K562 (cell line): ENCODE measurements at regions not wholly inside any gene's neighbourhood (a gene's known extent, or its start where the extent isn't known, plus 50 kb on each side); places are given as distances from the start of the nearest gene placed in this dataset.

Experiments
- ATAC-seq: fragments of 200-7000 bp; cut with Tn5 transposase; 3 replicates; pipeline ENCODE4 v1.9.1; 2020; ENCODE audit warnings: moderate library complexity
- BruUV-seq: library from RNA; stranded (reverse); fragments of 400-500 nt; replicated peaks from 2 replicates; lab custom pipeline; 2021; lab: Mats Ljungman, UMichigan
- CTCF ChIA-PET: fragments of 300-600 bp; formaldehyde crosslinking; extraction: SDS; loops from one replicate; lab custom pipeline; 2021; ENCODE audit warnings: low intra/inter-chr PET ratio; lab: Yijun Ruan, JAX
- POLR2A ChIA-PET: fragments of 300-600, 350-650 bp; sonication (Branson Sonifier 250); formaldehyde crosslinking; extraction: SDS; loops from one replicate; lab custom pipeline; 2021; ENCODE audit warnings: antibody characterized with exemption, inconsistent platforms; lab: Yijun Ruan, JAX
- DNase-seq, 4 experiments: peaks; one replicate each; pipeline versions ENCODE4 v3.0.0 to v3.0.0-alpha.2; 2011 to 2018; ENCODE audit warnings: low spot score in 3 of 4, mixed read lengths in 3 of 4; ENCODE audit errors: extremely low read depth in 1 of 4
- FAIRE-seq: peaks from 2 replicates; lab custom pipeline; 2011; peaks lifted over from hg19 to GRCh38; lab: Jason Lieb, UNC
- H2AFZ ChIP-seq: 2 replicates; pipeline ENCODE4 v1.6.0; 2011; ENCODE audit warnings: low read depth, low read length, control low read depth, inconsistent platforms
- H3K27ac ChIP-seq: fragments of 200-600 bp; 3 replicates; pipeline ENCODE4 v1.8.0; 2011; ENCODE audit warnings: low read depth, mild to moderate bottlenecking, control low read depth, inconsistent platforms, low read length, moderate library complexity, mixed read lengths; ENCODE audit errors: extremely low read depth
- H3K27me3 ChIP-seq, 2 experiments: fragments of 300-600 bp in 1 of 2; 2 replicates in 1 of 2; 3 replicates in 1 of 2; pipeline versions ENCODE4 v1.6.0 to v1.8.0; 2011; ENCODE audit warnings: inconsistent platforms in 2 of 2, low read length in 2 of 2, mild to moderate bottlenecking in 1 of 2, mixed read lengths in 1 of 2, moderate library complexity in 1 of 2; ENCODE audit not compliant: control insufficient read depth in 2 of 2, insufficient read depth in 2 of 2
- H3K36me3 ChIP-seq: fragments of 300-600 bp; 3 replicates; pipeline ENCODE4 v1.8.0; 2011; ENCODE audit warnings: mild to moderate bottlenecking, low read length, inconsistent platforms; ENCODE audit not compliant: control insufficient read depth, insufficient read depth
- H3K4me1 ChIP-seq, 2 experiments: fragments of 200-600 bp in 1 of 2; replicated peaks in 1 of 2; 2 replicates in 1 of 2; 3 replicates in 1 of 2; pipeline versions ENCODE4 v1.5.1 to v1.8.0; 2011; ENCODE audit warnings: inconsistent platforms in 2 of 2, low read length in 2 of 2, mild to moderate bottlenecking in 1 of 2, mixed read lengths in 1 of 2, moderate library complexity in 1 of 2; ENCODE audit not compliant: control insufficient read depth in 2 of 2, insufficient read depth in 2 of 2
- H3K4me2 ChIP-seq: 2 replicates; pipeline ENCODE4 v1.6.1; 2011; ENCODE audit warnings: low read length, control low read depth, inconsistent platforms, mixed read lengths; ENCODE audit not compliant: insufficient read depth
- H3K4me3 ChIP-seq: fragments of 200-600 bp; sonication (generic), shearing (Covaris generic); 2 replicates; pipeline ENCODE4 v1.5.1; 2016; ENCODE audit warnings: control low read depth, inconsistent platforms
- H3K79me2 ChIP-seq: fragments of 200-600 bp; 3 replicates; pipeline ENCODE4 v1.8.0; 2011; ENCODE audit warnings: low read length, inconsistent platforms; ENCODE audit not compliant: control insufficient read depth, insufficient read depth
- H3K9ac ChIP-seq, 2 experiments: 2 replicates each; pipeline versions ENCODE4 v1.6.0 to v1.6.1; 2011; ENCODE audit warnings: low read depth in 2 of 2, low read length in 2 of 2, control low read depth in 1 of 2, inconsistent platforms in 1 of 2, mild to moderate bottlenecking in 1 of 2, mixed read lengths in 1 of 2; ENCODE audit not compliant: insufficient read depth in 1 of 2
- H3K9me1 ChIP-seq: one replicate; pipeline ENCODE4 v1.6.0; 2011; ENCODE audit warnings: inconsistent platforms, mild to moderate bottlenecking, low read length, moderate library complexity; ENCODE audit not compliant: control insufficient read depth, insufficient read depth
- H3K9me3 ChIP-seq: replicated peaks from 2 replicates; pipeline ENCODE4 v1.5.1; 2011; ENCODE audit warnings: low read depth, low read length, inconsistent platforms; ENCODE audit not compliant: control insufficient read depth, insufficient read depth
- H4K20me1 ChIP-seq: replicated peaks from 2 replicates; pipeline ENCODE4 v1.6.1; 2011; ENCODE audit warnings: low read length, inconsistent platforms, mixed read lengths; ENCODE audit not compliant: control insufficient read depth, insufficient read depth
- AFF1 ChIP-seq, 2 experiments: fragments of 450-650 bp; IDR thresholded peaks; 2 replicates each; pipeline ENCODE4 v1.6.1; 2018; ENCODE audit warnings: mild to moderate bottlenecking in 2 of 2, low read depth in 1 of 2; ENCODE audit not compliant: partially characterized antibody in 2 of 2
- FOXK2 ChIP-seq, 2 experiments: fragments of 450-650 bp; IDR thresholded peaks in 1 of 2; conservative IDR thresholded peaks in 1 of 2; 2 replicates each; pipeline ENCODE4 v1.6.1; 2016; ENCODE audit warnings: low read depth in 2 of 2, mild to moderate bottlenecking in 1 of 2
- FOXP1 ChIP-seq: sonication (generic); formaldehyde crosslinking; IDR thresholded peaks from 2 replicates; pipeline ENCODE4 v1.8.0; 2022; ENCODE audit warnings: mild to moderate bottlenecking, missing genetic modification reagents
- MAZ ChIP-seq, 2 experiments: fragments of 450-650 bp in 1 of 2; sonication (generic) in 1 of 2; formaldehyde crosslinking; IDR thresholded peaks in 1 of 2; conservative IDR thresholded peaks in 1 of 2; 2 replicates each; pipeline versions ENCODE4 v1.4.0 to v1.5.0; 2020; ENCODE audit warnings: mild to moderate bottlenecking in 1 of 2, missing genetic modification reagents in 1 of 2
- MIER1 ChIP-seq: fragments of 450-650 bp; IDR thresholded peaks from 2 replicates; pipeline ENCODE4 v1.6.1; 2016; ENCODE audit warnings: antibody characterized with exemption, mild to moderate bottlenecking, low read depth
- MYC ChIP-seq, 2 experiments: fragments of 250-450 bp in 1 of 2; sonication (Bioruptor Pico) in 1 of 2; IDR thresholded peaks; 2 replicates each; pipeline versions ENCODE4 v1.5.1 to v1.6.1; 2012 to 2021; ENCODE audit warnings: low read depth in 2 of 2, borderline replicate concordance in 1 of 2, improper control_type of control experiment in 1 of 2, low read length in 1 of 2, mild to moderate bottlenecking in 1 of 2, moderate library complexity in 1 of 2
- THAP7 ChIP-seq: fragments of 250-450 bp; sonication (Bioruptor Pico); IDR thresholded peaks from 2 replicates; pipeline ENCODE4 v1.5.0; 2021
- ZNF274 ChIP-seq: IDR thresholded peaks from 2 replicates; pipeline ENCODE4 v1.6.1; 2011; ENCODE audit warnings: low read depth, mild to moderate bottlenecking, low read length, moderate library complexity, borderline replicate concordance
- WGBS: fragments of 100-300 bp; shearing (Covaris generic); methylation state at CpG from one replicate; pipeline ENCODE4 v1.1.6; 2016; ENCODE audit warnings: low coverage, mixed read lengths; ENCODE audit not compliant: insufficient coverage; ENCODE audit errors: missing lambda C conversion rate; 5-methylcytosine and 5-hydroxymethylcytosine counted together
- in situ Hi-C: fragments of 300-500 bp; cut with MboI; formaldehyde crosslinking; loops from 4 replicates; pipeline ENCODE4 v1.15.0; 2018; ENCODE audit warnings: inconsistent platforms, mixed read lengths
- intact Hi-C: fragments of 100-400 bp; cut with micrococcal nuclease; formaldehyde crosslinking; loops from 2 replicates; pipeline ENCODE4 v1.14.2; 2022
- TF ChIP-seq, protein P1 (sequence below): fragments of 450-650 bp; formaldehyde crosslinking; IDR thresholded peaks from 2 replicates; pipeline ENCODE4 v1.4.0; 2020; ENCODE audit warnings: mild to moderate bottlenecking, moderate library complexity
- TF ChIP-seq, protein P2 (sequence below): fragments of 250-450 bp; sonication (Bioruptor Pico); IDR thresholded peaks from 2 replicates; pipeline ENCODE4 v1.6.1; 2021; ENCODE audit warnings: mild to moderate bottlenecking
- TF ChIP-seq, protein P3 (sequence below): fragments of 450-650 bp; IDR thresholded peaks from 2 replicates; pipeline ENCODE4 v1.6.1; 2018; ENCODE audit not compliant: partially characterized antibody

DNA sequence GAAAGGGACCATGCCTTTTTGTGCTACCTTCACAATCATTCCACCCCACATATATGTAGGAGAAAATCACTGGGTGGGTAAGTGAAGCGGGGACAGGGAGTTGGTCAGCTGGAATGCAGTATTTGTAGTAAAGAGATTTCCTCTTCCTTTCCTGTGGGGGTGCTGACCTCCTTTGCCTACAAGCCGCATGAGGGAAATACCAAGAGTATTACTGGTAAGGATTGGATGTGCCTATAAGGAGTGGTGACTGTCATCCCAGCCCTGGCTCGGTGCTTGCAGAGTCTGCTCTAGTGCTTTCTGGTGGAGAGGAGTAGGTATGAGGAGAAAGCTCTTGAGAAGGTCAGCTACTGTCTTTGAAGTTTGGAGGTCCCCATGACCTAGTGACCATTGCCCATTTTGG is 324.6 kb downstream of the HRH4 start:
- CTCF ChIA-PET, result no interaction called here
- intact Hi-C loops (no loop called here), in situ Hi-C loops (no loop called here)
- Histone ChIP-seq H3K4me1 (no peaks in the 10 kb centered on the region), H3K79me2 (no peaks in the 10 kb centered on the region), H3K27ac (no peak overlapping the region), H3K4me3 (no peak overlapping the region), H3K4me2 (no peak overlapping the region), H3K9me1 (no peaks in the 10 kb centered on the region), H2AFZ (no peak overlapping the region), H3K9me3 (no peaks in the 10 kb centered on the region), H3K9ac (no peak overlapping the region), H3K36me3 (no peaks in the 10 kb centered on the region), H4K20me1 (no peaks in the 10 kb centered on the region), H3K27me3 (no peaks in the 10 kb centered on the region)
- POLR2A ChIA-PET, result no interaction called here
- FAIRE-seq, result no peak
- no TSS peak for BruUV-seq
- 0% methylated on average over 3 of the region's 3 CpGs for WGBS
- TF ChIP-seq MAZ (CRISPR knock-in tag; conservative IDR thresholded peaks at IDR 0.05 in 1 of 2, IDR thresholded peaks at IDR 0.05 in 1 of 2), result no peak
- no peak for TF ChIP-seq THAP7
- TF ChIP-seq FOXK2 (conservative IDR thresholded peaks at IDR 0.05 in 1 of 2, IDR thresholded peaks at IDR 0.05 in 1 of 2; ENCODE audit: low read depth in 2 of 2), result no peak
- TF ChIP-seq MYC (IDR thresholded peaks at IDR 0.05; ENCODE audit: low read depth, low read length), result no peak
- TF ChIP-seq MYC (CRISPR knock-in tag; IDR thresholded peaks at IDR 0.05; ENCODE audit: borderline replicate concordance, low read depth), result no peak
- TF ChIP-seq MIER1, result no peak
- TF ChIP-seq, protein P1, sequence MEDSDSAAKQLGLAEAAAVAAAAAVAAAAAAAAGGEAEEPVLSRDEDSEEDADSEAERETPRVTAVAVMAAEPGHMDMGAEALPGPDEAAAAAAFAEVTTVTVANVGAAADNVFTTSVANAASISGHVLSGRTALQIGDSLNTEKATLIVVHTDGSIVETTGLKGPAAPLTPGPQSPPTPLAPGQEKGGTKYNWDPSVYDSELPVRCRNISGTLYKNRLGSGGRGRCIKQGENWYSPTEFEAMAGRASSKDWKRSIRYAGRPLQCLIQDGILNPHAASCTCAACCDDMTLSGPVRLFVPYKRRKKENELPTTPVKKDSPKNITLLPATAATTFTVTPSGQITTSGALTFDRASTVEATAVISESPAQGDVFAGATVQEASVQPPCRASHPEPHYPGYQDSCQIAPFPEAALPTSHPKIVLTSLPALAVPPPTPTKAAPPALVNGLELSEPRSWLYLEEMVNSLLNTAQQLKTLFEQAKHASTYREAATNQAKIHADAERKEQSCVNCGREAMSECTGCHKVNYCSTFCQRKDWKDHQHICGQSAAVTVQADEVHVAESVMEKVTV (CRISPR knock-in tag), result no peak
- no peak for TF ChIP-seq ZNF274
- TF ChIP-seq, protein P2, sequence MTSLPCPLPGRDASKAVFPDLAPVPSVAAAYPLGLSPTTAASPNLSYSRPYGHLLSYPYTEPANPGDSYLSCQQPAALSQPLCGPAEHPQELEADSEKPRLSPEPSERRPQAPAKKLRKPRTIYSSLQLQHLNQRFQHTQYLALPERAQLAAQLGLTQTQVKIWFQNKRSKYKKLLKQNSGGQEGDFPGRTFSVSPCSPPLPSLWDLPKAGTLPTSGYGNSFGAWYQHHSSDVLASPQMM (CRISPR knock-in tag), result no peak
- TF ChIP-seq FOXP1 (CRISPR knock-in tag), result no peak
- no peak for TF ChIP-seq AFF1 (IDR thresholded peaks at IDR 0.05; ENCODE audit: low read depth in 1 of 2, partially characterized antibody in 2 of 2)
- TF ChIP-seq, protein P3, sequence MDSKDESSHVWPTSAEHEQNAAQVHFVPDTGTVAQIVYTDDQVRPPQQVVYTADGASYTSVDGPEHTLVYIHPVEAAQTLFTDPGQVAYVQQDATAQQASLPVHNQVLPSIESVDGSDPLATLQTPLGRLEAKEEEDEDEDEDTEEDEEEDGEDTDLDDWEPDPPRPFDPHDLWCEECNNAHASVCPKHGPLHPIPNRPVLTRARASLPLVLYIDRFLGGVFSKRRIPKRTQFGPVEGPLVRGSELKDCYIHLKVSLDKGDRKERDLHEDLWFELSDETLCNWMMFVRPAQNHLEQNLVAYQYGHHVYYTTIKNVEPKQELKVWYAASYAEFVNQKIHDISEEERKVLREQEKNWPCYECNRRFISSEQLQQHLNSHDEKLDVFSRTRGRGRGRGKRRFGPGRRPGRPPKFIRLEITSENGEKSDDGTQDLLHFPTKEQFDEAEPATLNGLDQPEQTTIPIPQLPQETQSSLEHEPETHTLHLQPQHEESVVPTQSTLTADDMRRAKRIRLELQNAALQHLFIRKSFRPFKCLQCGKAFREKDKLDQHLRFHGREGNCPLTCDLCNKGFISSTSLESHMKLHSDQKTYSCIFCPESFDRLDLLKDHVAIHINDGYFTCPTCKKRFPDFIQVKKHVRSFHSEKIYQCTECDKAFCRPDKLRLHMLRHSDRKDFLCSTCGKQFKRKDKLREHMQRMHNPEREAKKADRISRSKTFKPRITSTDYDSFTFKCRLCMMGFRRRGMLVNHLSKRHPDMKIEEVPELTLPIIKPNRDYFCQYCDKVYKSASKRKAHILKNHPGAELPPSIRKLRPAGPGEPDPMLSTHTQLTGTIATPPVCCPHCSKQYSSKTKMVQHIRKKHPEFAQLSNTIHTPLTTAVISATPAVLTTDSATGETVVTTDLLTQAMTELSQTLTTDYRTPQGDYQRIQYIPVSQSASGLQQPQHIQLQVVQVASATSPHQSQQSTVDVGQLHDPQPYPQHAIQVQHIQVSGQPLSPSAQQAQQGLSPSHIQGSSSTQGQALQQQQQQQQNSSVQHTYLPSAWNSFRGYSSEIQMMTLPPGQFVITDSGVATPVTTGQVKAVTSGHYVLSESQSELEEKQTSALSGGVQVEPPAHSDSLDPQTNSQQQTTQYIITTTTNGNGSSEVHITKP, result no peak
- DNase-seq, result no peak
- no peak for ATAC-seq
